ENCODE measurements at regions not wholly inside any gene's neighbourhood (a gene's known extent, or its start where the extent isn't known, plus 50 kb on each side); places are given as distances from the start of the nearest gene placed in this dataset.
A peak's percentile ranks its signal among the peaks of the same experiment; 100 is the strongest.
"Not testable (repeated sequence)": the region's sequence is repeated elsewhere in the genome, so short reads cannot be mapped to it uniquely, and the experiment has no call there.

DNA sequence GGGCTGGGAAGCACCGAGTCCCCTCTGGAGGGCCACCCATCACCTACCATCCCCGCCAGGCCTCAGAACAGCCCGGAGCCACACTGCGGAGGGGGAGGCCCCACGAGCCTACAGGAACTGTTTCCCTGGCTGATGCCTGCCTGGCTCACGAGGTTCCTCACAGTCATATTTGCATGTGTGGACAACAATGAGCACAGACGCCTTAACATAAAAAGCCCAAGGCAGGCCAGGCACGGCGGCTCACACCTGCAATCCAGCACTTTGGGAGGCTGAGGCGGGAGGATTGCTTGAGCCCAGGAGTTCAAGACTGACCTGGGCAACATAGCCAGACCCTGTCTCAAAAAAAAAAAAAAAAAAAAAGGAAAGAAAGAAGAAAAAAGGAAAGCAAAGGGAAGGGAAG is 125.9 kb downstream of the FAM53A start:
- no peak for DNase-seq

GRCh38 chr4:1557221-1557597 is 126.9 kb downstream of the FAM53A start:
- no peak for DNase-seq

DNA sequence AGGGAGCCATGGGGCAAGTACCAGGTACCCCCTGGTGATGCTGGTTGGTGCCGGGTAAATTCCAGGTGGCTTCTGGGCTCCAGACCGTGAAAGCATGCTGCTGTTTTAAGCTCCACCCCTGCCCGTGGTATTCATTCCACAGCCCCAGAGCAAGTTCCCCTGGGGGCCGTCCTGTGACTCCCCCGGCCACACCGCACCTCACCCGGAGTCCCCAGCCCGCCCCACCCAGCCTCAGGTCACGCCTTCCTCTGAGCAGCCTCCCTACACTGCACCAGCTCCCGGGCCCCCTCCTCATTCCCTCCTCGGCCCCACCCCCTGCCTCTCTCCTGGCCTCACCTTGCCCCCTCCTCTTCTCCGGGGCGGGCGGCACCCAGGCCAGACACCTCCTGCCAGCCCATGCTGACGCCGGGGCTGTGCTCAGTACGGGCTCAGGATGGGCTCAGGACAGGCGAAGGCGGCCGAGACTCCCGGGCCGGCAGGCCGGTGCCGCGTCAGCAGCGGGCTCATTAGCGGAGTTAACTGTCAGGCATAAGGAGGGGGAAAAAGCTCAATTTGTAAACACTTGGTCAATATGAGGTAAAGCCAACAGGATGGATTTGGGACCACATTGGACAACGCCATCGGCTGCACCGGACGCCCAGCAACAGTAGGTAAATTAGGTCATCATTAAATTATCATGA is 127.4 kb downstream of the FAM53A start:
- no peak for DNase-seq

DNA sequence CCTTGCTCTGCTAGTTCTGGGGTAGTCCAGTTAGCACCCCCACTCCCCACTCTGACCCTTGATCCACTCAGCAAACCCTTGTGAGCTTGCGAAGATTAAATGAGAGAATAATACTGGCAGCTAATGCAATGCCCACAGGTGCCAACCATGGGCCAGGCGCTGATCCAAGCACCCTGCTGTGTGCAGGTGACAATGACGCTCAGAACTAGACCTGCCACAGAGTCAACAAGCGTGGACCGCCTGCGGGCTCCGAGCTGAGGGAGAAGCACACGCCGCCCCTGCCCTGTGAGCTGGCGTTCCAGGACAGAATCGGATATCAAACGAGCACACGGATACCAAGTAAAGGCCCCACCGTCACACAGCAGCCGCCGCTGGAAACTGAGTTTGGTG is 129.2 kb downstream of the FAM53A start:
- DNase-seq = no peak

DNA sequence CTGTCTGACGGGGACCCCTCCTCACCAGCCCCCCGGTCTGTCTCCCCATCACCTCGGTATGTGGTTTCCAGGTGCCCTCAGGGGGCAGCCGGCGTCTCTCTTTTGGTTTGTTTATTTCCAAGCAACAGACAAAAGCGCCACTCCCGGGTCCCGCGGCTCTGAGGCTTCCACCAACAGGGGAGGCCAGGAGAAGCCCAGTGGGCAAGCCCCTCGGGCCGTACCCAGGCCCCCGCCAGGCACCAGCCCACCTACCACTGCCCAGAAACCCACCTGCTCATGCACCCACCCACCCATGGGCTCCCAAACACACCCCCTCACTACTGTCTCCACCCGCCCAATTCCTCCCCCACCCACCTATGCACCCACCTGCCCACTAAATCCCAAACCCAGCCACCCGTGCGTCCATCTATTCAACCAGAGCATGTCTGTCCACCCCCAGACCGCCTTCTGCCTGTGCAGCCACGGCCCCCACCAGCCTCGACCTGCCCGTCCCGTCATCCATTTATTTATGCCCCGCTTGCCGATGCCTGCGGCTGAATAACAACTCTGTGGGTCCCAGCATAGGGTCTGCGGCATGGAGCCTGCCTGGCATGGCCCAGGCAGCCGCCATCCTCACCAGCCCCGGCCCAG is 129.8 kb downstream of the FAM53A start:
- no peak for DNase-seq

GRCh38 chr4:1553365-1553764 is 130.7 kb downstream of the FAM53A start:
- DNase-seq = no peak

DNA sequence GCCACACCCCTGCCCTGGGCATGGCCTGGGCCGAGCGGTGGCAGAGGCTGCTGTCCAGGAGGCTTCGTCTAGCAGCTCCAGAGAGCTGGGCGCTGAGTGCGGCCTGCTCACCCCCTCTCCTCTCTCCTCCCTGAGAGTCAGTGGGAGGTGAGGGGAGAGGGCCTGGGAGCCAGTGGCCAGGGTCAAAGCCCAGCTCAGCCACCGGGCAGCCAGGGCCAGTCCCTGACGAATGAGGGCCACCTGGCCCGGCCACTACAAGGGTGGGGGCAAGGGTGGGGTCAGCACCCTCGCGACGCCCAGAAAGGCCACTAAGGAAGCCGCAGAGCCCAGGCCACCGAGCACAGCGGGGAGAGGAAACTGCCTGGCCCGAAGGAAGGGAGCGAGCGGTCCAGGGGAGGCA is 131.7 kb downstream of the FAM53A start:
- DNase-seq = no peak

- no peak for DNase-seq
Observed at GRCh38 chr4:1551211-1551610, 132.9 kb downstream of the FAM53A start.

DNA sequence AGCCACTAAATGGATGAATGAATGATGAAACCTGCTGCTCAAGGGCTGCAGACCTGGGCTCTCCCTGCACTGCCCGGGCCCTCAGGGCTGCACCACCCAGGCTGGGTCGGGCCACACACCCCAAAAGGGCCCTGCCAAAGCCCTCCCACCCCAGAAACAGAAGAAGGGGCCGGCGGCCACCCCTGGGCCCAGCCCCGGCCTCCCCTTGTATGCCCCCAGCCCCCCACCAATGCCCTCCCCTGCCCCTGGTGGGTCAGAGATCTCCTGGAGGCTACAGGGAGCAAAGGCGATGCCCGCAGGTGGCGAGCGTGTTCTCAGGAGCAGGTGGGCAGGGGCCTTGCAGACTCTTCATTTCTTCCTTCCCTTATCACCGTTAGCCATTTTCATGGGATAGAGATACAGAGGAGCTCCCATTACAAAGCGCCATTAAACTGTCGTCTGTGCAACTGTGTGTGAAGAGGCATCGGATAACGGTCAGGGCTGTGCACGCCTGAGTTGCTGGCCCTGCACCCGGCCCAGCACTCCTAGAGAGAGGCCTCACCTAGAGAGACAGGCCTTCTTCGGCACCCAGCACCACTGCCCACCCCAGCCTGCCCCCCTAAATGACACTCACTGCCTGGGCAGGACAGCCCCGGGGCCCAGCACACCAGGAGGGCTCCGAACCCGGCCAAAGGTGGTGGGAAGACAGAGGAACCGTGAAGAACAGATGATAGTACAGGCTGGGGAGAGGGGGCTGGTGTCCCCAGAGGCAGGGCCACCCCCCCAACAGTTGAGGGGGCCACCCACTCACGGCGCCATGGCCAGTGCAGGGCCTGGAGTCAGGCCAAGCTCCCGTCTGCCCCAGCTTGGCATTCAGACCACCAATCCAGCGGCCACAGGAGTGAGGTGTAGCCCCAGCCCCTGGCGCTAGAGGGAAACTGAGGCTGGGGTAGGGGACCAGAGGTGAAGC is 133.7 kb downstream of the FAM53A start:
- no peak for DNase-seq

DNA sequence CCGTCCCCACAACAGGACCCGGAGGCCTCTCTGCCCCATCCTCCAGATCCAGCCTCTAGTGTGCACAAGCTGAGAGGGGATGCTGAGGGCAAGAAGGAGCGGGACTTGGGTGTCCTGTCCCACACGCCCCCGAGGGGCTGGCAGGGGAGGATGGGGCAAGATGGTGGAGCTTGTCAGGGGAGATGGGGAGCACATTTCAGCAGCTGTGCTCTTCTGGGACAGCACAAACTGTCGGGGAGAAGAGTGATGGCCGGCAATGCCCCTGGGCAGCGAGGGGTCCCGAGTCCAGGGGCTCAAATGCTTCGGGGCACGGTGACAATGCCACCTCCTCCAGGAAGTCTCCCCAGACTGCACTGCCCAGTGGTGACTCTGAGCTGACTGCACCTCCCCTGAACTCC is 134.5 kb downstream of the FAM53A start:
- DNase-seq = no peak

GRCh38 chr4:1548827-1549637 is 135.1 kb downstream of the FAM53A start:
- peak; percentile 70 for DNase-seq

DNA sequence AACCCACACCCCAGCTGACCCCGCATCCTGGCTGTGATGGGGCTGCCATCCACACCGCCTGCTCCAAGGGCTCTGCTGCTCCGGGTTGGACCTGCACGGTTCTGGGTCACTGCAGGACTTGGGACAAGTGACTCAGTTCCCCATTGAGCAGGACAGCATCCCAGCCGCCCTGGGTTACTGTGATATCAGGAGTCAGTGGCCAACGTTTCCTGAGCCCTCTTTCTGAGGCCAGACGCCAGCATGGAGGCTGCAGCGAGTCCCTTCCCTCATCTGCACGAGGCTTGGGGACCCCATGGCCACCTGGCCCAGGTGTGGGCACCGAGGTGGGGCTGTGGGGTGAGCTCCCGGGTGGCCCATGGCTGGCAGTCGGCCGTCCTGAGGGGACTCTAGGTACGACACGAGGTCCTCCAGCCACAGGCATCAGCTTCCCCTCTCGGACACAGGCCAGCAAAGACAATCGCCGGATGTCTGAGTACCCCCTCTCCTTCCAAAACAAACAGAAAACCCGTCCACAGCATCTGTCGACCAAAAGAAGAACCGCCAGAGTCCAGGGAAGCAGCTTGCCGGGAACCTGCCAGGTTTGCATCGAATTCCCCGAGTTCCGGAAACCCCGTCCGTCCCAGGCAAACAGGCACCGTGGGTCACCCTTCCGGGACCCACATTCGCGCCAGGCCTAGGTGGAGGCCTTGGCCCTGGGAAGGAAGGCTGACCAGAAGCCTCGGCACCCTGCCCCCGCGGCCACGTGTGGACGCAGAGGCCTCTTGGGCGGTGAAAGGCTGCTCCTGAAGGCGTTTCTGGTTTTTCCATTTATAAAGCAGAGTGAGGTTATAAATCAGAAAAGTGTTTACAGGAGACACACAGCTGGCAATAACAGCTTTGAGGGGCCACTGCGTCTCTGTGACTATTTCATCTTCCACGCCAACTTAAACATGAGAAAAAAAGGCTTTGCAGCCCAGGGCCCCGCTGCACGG is 136.0 kb downstream of the FAM53A start:
- no peak for DNase-seq

DNA sequence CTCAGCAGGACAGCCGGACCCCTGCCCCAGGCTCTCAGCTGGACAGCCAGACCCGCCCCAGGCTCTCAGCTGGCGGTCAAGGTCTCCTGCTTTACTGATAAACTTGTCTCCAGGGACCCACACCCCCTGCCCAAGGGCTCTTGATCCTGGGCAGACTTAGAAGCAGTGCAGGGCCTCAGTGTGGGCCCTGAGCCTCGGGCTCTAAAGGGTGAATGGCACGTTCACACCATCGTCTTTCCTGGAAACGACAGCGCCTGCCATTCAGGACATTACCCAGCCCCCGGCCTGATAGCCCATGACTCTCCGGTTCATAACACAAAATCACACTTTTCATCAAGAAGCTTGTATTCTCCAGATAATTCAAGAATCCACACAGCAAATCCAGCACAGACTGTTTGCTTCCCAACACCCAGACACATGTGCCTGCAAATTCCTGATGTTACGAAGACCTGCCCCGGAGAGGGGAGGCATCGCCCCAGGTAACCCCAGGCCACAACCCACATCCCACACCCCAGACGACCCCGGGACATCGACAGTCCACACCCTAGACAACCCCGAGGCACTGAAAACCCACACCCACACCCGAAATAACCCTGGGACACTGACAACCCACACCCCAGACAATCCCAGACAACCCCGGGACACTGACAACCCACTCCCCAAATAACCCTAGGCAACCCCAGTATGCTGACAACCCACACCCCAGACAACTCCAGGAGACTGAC is 136.8 kb downstream of the FAM53A start:
- no peak for DNase-seq

GRCh38 chr4:1544861-1545281 is 138.6 kb upstream of the NKX1-1 start:
- no peak for DNase-seq

DNA sequence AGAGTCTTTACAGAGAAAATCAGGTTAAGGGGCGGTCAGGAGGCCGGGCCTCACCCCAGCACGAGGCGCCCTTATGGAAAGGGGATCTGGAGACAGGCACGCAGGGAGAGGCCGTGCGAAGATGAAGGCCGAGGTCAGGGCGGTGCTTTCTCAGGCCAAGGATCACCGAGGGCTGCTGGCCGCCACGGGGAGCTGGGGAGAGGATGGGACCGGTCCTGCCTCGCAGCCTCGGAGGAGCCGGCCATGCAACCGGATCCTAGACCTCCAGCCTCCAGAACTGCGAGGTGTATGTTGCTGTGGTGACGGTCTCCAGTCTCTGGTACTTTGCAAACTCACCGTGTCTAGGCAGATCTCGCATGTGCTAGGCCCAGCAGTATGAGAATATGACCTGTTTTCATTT is 138.2 kb upstream of the NKX1-1 start:
- not testable (repeated sequence) for DNase-seq

DNA sequence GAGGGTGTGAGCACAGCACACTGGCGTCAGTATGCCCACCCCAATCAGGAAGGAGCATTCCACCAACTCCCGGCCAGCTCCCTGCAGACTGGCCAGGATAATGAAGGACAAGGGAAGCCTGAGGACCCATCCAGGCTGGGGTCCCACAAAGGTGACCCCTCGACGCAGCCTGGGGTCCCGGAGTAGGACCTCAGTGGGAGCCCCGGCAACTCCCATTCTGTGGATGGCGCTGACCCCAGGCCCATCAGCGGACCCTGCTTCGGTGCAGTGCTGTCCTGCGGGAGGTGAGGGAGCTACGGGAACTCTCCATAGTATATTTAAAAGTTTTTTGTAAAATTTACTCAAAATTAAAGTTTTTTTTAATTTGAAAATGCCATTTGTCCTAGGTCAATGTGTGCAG is 137.7 kb upstream of the NKX1-1 start:
- DNase-seq = no peak

GRCh38 chr4:1543561-1543960 is 137.3 kb upstream of the NKX1-1 start:
- no peak for DNase-seq

- DNase-seq = no peak
Observed at GRCh38 chr4:1542516-1543320, 136.5 kb upstream of the NKX1-1 start.

DNA sequence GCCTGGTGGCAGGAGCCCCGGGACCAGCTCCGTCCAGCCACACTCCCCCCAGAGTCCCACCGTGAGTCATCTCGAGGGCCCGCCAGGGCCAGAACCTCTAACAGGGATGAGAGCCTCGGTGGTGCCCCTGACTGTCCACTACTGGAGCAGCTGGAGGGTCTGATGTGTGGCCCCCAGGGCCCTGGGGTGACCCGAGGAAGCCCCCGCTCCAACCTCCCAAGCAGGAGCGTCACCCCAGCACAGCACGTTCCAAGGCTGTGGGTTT is 135.9 kb upstream of the NKX1-1 start:
- no peak for DNase-seq

- no peak for DNase-seq
Observed at GRCh38 chr4:1541449-1542225, 135.4 kb upstream of the NKX1-1 start.
